Neural crest cell (in vitro differentiated cells): ENCODE measurements at regions not wholly inside any gene's neighbourhood (a gene's known extent, or its start where the extent isn't known, plus 50 kb on each side); places are given as distances from the start of the nearest gene placed in this dataset.

ENCODE experiments used
- DNase-seq: peaks from one replicate; pipeline ENCODE4 v3.0.0; 2021; ENCODE audit warnings: low read depth, mixed read lengths, low spot score
- H3K27ac Mint-ChIP-seq: one replicate; pipeline ENCODE4 v1.8.0; 2021; ENCODE audit warnings: mild to moderate bottlenecking, mixed read lengths; ENCODE audit not compliant: unreplicated experiment
- H3K27me3 Mint-ChIP-seq: 2 replicates; pipeline ENCODE4 v1.8.0; 2021; ENCODE audit warnings: low read depth, mild to moderate bottlenecking, mixed read lengths
- H3K36me3 Mint-ChIP-seq: 2 replicates; pipeline ENCODE4 v1.8.0; 2021; ENCODE audit warnings: low read depth, mild to moderate bottlenecking, mixed read lengths
- H3K4me1 Mint-ChIP-seq: 2 replicates; pipeline ENCODE4 v1.8.0; 2021; ENCODE audit warnings: mixed read lengths
- H3K4me3 Mint-ChIP-seq: one replicate; pipeline ENCODE4 v1.8.0; 2021; ENCODE audit warnings: mild to moderate bottlenecking, mixed read lengths
- H3K9me3 Mint-ChIP-seq: 2 replicates; pipeline ENCODE4 v1.8.0; 2021; ENCODE audit warnings: mixed read lengths
- CTCF ChIP-seq: fragments of 200-600 bp; sonication (generic); conservative IDR thresholded peaks from 2 replicates; pipeline ENCODE4 v1.5.0; 2021; ENCODE audit warnings: antibody characterized with exemption, mild to moderate bottlenecking

GRCh38 chr17:17398188-17398942 is 78.4 kb upstream of the MED9 start:
- Mint-ChIP-seq H3K4me1 (peaks cover 20% of the 10 kb centered on the region), H3K27me3 (no peaks in the 10 kb centered on the region), H3K36me3 (no peaks in the 10 kb centered on the region), H3K27ac (no peak overlapping the region), H3K9me3 (no peaks in the 10 kb centered on the region), H3K4me3 (no peak overlapping the region)
- no peak for TF ChIP-seq CTCF
- no peak for DNase-seq

- H3K36me3 Mint-ChIP-seq, result no peaks in the 10 kb centered on the region
These were observed 77.6 kb upstream of the MED9 start for GRCh38 chr17:17398943-17399926.

GRCh38 chr17:17400070-17400469 is 76.7 kb upstream of the MED9 start:
- Mint-ChIP-seq H3K4me1 (peaks cover 20% of the 10 kb centered on the region), H3K9me3 (no peaks in the 10 kb centered on the region), H3K27ac (no peak overlapping the region), H3K27me3 (no peaks in the 10 kb centered on the region), H3K36me3 (no peaks in the 10 kb centered on the region), H3K4me3 (no peak overlapping the region)
- no peak for DNase-seq
- no peak for TF ChIP-seq CTCF

More at GRCh38 chr17:17398943-17399926, 77.6 kb upstream of the MED9 start:
- no peak overlapping the region for H3K4me3 Mint-ChIP-seq
- H3K27ac Mint-ChIP-seq, result peak overlapping the region; percentile 52
- H3K4me1 Mint-ChIP-seq, result peaks cover 20% of the 10 kb centered on the region
- no peaks in the 10 kb centered on the region for H3K27me3 Mint-ChIP-seq
- no peaks in the 10 kb centered on the region for H3K9me3 Mint-ChIP-seq
- DNase-seq, result no peak
- TF ChIP-seq CTCF, result no peak

GRCh38 chr17:17400566-17401184 is 76.1 kb upstream of the MED9 start:
- DNase-seq, result no peak
- Mint-ChIP-seq H3K27me3 (no peaks in the 10 kb centered on the region), H3K36me3 (no peaks in the 10 kb centered on the region), H3K9me3 (no peaks in the 10 kb centered on the region), H3K27ac (no peak overlapping the region), H3K4me3 (no peak overlapping the region), H3K4me1 (peaks cover 20% of the 10 kb centered on the region)
- no peak for TF ChIP-seq CTCF

GRCh38 chr17:17401271-17401781 is 75.5 kb upstream of the MED9 start:
- DNase-seq, result no peak
- no peaks in the 10 kb centered on the region for H3K9me3 Mint-ChIP-seq
- no peaks in the 10 kb centered on the region for H3K36me3 Mint-ChIP-seq
- H3K27ac Mint-ChIP-seq, result no peak overlapping the region
- H3K4me3 Mint-ChIP-seq, result no peak overlapping the region
- H3K4me1 Mint-ChIP-seq, result peaks cover 20% of the 10 kb centered on the region
- no peaks in the 10 kb centered on the region for H3K27me3 Mint-ChIP-seq
- TF ChIP-seq CTCF, result peak; percentile 18
